ENCODE measurements at regions not wholly inside any gene's neighbourhood (a gene's known extent, or its start where the extent isn't known, plus 50 kb on each side); places are given as distances from the start of the nearest gene placed in this dataset.

DNA sequence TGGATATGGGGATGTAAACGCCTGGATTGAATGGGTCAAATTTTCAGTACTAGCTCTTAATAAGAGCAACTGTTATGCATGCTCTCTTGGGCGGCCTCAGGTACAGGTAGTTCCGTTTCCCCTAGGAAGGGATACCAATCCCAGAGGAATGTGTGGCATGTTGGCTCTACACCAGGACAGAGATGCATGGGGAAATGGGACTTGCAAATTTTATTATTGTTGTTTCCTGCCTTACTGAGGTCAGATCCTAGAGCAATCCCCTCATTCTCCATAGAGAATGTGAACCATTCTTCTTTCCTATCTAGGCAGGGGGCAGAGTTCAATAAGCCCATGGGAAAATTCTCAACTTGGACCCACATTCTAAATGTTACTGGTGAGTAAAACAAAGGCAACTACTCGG, 361.8 kb upstream of the FGF16 start:
- ATAC-seq (ENCODE audit: low read depth): no peak
- Histone ChIP-seq H4K91ac (ENCODE audit: insufficient read depth, low read depth, low read length) (no peak overlapping the region), H3K4ac (ENCODE audit: low read depth, low read length) (no peak overlapping the region), H3K36me3 (ENCODE audit: control insufficient read depth, insufficient read depth, low read length) (no peaks in the 10 kb centered on the region), H4K20me1 (ENCODE audit: insufficient read depth, low read length) (no peaks in the 10 kb centered on the region), H3K4me2 (ENCODE audit: low read depth, low read length) (no peak overlapping the region), H3K27me3 (ENCODE audit: control insufficient read depth, insufficient read depth, low read length) (no peaks in the 10 kb centered on the region), H3K4me1 (ENCODE audit: control insufficient read depth, insufficient read depth, low read length) (no peaks in the 10 kb centered on the region), H3K79me1 (ENCODE audit: low read depth in 1 of 2, low read length in 2 of 2) (no peaks in the 10 kb centered on the region), H3K9me1 (ENCODE audit: insufficient read depth, low read length) (no peaks in the 10 kb centered on the region), H2BK20ac (ENCODE audit: low read depth, low read length) (no peak overlapping the region), H4K5ac (ENCODE audit: low read depth, low read length) (no peak overlapping the region), H3K18ac (ENCODE audit: low read depth, low read length) (no peak overlapping the region), H3K4me3 (ENCODE audit: insufficient read depth, low read depth, low read length) (no peak overlapping the region), H2BK120ac (ENCODE audit: low read depth, low read length) (no peak overlapping the region), H3K27ac (ENCODE audit: insufficient read depth, low read length) (no peak overlapping the region), H3K9me3 (ENCODE audit: control insufficient read depth, insufficient read depth, low read length) (peaks cover 2% of the 10 kb centered on the region; the same call in 1 of the 2 replicates), H3K23ac (ENCODE audit: low read depth, low read length) (no peak overlapping the region), H2AK5ac (ENCODE audit: low read depth, low read length) (no peak overlapping the region), H2AFZ (replicated peaks; ENCODE audit: low read length, poor library complexity) (no peak overlapping the region), H2AK9ac (replicated peaks; ENCODE audit: low read depth, low read length, poor library complexity) (no peak overlapping the region), H3K14ac (replicated peaks; ENCODE audit: low read depth, low read length) (no peak overlapping the region), H3K56ac (ENCODE audit: extremely low read depth, insufficient read depth, low read length) (no peak overlapping the region), H2BK5ac (ENCODE audit: low read depth, low read length, poor library complexity, severe bottlenecking) (no peak overlapping the region), H2BK15ac (ENCODE audit: low read depth, low read length) (no peak overlapping the region), H4K8ac (ENCODE audit: low read depth in 2 of 2, low read length in 2 of 2) (no peak overlapping the region), H3K9ac (ENCODE audit: low read depth, low read length) (no peak overlapping the region)
- intact Hi-C loops (cut with micrococcal nuclease): no loop called here
- ChIA-PET CTCF (no interaction called here), POLR2A (ENCODE audit: unreplicated experiment) (no interaction called here)
- dilution Hi-C loops (cut with HindIII; ENCODE audit: low sequenced_read_pairs, unreplicated experiment): no loop called here
- BruUV-seq (replicated peaks): no TSS peak
- TF ChIP-seq POLR2A (IDR thresholded peaks at IDR 0.05; ENCODE audit: low read depth, low read length) (no peak), RAD21 (IDR thresholded peaks at IDR 0.05; ENCODE audit: low read length) (no peak), MAZ (IDR thresholded peaks at IDR 0.05; ENCODE audit: borderline replicate concordance, low read depth, low read length) (no peak), CEBPB (IDR thresholded peaks at IDR 0.05; ENCODE audit: low read depth, low read length) (no peak)
- TF ChIP-seq, protein P1, sequence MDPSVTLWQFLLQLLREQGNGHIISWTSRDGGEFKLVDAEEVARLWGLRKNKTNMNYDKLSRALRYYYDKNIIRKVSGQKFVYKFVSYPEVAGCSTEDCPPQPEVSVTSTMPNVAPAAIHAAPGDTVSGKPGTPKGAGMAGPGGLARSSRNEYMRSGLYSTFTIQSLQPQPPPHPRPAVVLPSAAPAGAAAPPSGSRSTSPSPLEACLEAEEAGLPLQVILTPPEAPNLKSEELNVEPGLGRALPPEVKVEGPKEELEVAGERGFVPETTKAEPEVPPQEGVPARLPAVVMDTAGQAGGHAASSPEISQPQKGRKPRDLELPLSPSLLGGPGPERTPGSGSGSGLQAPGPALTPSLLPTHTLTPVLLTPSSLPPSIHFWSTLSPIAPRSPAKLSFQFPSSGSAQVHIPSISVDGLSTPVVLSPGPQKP (IDR thresholded peaks at IDR 0.05; ENCODE audit: borderline replicate concordance, low read depth, low read length): no peak
- TF ChIP-seq, protein P2, sequence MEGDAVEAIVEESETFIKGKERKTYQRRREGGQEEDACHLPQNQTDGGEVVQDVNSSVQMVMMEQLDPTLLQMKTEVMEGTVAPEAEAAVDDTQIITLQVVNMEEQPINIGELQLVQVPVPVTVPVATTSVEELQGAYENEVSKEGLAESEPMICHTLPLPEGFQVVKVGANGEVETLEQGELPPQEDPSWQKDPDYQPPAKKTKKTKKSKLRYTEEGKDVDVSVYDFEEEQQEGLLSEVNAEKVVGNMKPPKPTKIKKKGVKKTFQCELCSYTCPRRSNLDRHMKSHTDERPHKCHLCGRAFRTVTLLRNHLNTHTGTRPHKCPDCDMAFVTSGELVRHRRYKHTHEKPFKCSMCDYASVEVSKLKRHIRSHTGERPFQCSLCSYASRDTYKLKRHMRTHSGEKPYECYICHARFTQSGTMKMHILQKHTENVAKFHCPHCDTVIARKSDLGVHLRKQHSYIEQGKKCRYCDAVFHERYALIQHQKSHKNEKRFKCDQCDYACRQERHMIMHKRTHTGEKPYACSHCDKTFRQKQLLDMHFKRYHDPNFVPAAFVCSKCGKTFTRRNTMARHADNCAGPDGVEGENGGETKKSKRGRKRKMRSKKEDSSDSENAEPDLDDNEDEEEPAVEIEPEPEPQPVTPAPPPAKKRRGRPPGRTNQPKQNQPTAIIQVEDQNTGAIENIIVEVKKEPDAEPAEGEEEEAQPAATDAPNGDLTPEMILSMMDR (conservative IDR thresholded peaks at IDR 0.05; ENCODE audit: low read depth, low read length): no peak
- no CpG with 5 or more reads among the region's 4 CpGs for WGBS, 2 experiments (ENCODE audit: extremely low coverage in 2 of 2, insufficient read length in 1 of 2)
- in situ Hi-C loops (cut with MboI; ENCODE audit: low sequenced_read_pairs): no loop called here
- DNase-seq: no peak

Measured in IMR-90 (cell line).